Suprapubic skin (tissue), 4 donors: ENCODE measurements at regions not wholly inside any gene's neighbourhood (a gene's known extent, or its start where the extent isn't known, plus 50 kb on each side); places are given as distances from the start of the nearest gene placed in this dataset.

Experiments used
- DNase-seq, 2 donors: peaks; one replicate each; pipeline ENCODE4 v3.0.0-alpha.2; 2019; ENCODE audit warnings: low spot score in 2 of 2
- H3K27ac ChIP-seq: fragments of 200-600 bp; sonication (generic); one replicate; pipeline ENCODE4 v1.5.1; 2019
- H3K27me3 ChIP-seq: fragments of 200-600 bp; sonication (generic); one replicate; pipeline ENCODE4 v1.5.1; 2019
- H3K36me3 ChIP-seq: fragments of 200-600 bp; sonication (generic); one replicate; pipeline ENCODE4 v1.5.1; 2019
- H3K4me1 ChIP-seq: fragments of 200-600 bp; sonication (generic); one replicate; pipeline ENCODE4 v1.5.1; 2019
- H3K4me3 ChIP-seq: fragments of 200-600 bp; sonication (generic); one replicate; pipeline ENCODE4 v1.5.1; 2019; ENCODE audit warnings: mild to moderate bottlenecking
- H3K9me3 ChIP-seq: fragments of 200-600 bp; sonication (generic); one replicate; pipeline ENCODE4 v1.5.1; 2019
- EP300 ChIP-seq: sonication (generic); formaldehyde crosslinking; IDR thresholded peaks from one replicate; pipeline ENCODE4 v1.6.1; 2017; ENCODE audit warnings: antibody characterized with exemption
- POLR2A ChIP-seq, 2 donors: fragments of 450-650 bp; IDR thresholded peaks; one replicate each; pipeline ENCODE4 v1.6.1; 2017; ENCODE audit warnings: antibody characterized with exemption in 2 of 2, mild to moderate bottlenecking in 2 of 2, moderate library complexity in 2 of 2
- POLR2AphosphoS5 ChIP-seq, 3 donors: sonication (generic); formaldehyde crosslinking; IDR thresholded peaks; one replicate each; pipeline ENCODE4 v1.6.1; 2017; ENCODE audit warnings: antibody characterized with exemption in 3 of 3
- WGBS: methylation state at CpG from one replicate; pipeline ENCODE4 v1.1.5; 2018; 5-methylcytosine and 5-hydroxymethylcytosine counted together
- TF ChIP-seq, protein P1 (sequence below), 2 donors: fragments of 200-600 bp in 1 of 2; fragments of 450-650 bp in 1 of 2; sonication (generic) in 1 of 2; IDR thresholded peaks; one replicate each; pipeline ENCODE4 v1.5.1; 2016 to 2019; ENCODE audit warnings: antibody characterized with exemption in 2 of 2, mild to moderate bottlenecking in 1 of 2, moderate library complexity in 1 of 2

DNA sequence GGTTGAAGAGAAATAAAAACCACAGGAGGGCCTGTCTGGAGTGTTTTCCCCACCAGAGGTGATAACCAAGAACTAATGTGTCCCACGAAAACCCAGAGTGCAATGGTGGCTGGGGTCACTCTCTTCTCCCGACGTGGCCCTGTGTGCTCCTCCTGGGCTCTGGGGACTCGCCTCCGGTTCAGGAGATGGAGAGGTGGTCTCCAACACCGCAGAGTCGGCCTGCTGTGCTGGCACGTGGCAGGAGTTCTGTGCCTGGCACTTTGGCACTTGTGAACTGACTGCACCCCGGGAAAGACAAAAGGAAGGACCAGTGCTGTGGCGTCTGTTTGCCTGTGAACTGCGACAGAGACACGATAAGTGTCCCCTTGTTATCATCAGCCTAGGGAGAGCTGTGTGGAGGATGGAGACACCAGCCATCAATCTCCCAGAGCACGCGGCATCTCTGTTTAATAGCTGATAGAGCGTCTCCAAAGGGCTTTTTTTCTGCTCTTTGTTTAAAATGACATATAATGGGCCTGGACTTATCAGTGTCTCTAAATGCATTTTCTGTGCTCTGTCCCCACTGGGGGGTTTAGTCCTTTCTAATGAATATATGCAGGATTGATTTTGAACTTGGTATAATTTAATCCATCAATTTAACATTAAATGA lies 98.3 kb downstream of the MRPL36 start:
- 90% methylated on average over 15 of the region's 15 CpGs for WGBS
- DNase-seq: no peak
- TF ChIP-seq EP300 (no peak), POLR2AphosphoS5 (IDR thresholded peaks at IDR 0.05) (no peak), POLR2A (IDR thresholded peaks at IDR 0.05) (no peak)
- TF ChIP-seq, protein P1, sequence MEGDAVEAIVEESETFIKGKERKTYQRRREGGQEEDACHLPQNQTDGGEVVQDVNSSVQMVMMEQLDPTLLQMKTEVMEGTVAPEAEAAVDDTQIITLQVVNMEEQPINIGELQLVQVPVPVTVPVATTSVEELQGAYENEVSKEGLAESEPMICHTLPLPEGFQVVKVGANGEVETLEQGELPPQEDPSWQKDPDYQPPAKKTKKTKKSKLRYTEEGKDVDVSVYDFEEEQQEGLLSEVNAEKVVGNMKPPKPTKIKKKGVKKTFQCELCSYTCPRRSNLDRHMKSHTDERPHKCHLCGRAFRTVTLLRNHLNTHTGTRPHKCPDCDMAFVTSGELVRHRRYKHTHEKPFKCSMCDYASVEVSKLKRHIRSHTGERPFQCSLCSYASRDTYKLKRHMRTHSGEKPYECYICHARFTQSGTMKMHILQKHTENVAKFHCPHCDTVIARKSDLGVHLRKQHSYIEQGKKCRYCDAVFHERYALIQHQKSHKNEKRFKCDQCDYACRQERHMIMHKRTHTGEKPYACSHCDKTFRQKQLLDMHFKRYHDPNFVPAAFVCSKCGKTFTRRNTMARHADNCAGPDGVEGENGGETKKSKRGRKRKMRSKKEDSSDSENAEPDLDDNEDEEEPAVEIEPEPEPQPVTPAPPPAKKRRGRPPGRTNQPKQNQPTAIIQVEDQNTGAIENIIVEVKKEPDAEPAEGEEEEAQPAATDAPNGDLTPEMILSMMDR (IDR thresholded peaks at IDR 0.05): no peak

DNA sequence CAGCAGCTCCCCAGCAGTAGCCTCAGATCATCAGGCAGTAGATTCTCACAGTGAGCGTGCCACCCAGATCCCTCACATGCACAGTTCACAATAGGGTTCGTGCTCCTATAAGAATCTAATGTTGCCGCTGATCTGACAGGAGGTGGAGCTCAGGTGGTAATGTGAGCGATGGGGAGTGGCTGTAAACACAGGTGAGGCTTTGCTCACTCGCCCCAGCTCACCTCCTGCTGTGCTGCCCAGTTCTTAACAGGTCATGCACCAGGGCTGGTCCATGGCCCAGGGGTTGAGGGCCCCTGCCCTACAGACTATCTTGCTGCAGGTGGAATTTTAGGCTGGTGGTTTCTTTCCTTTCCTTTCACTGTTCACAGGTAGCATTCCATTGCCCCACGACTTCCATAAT lies 100.2 kb downstream of the MRPL36 start:
- Histone ChIP-seq H3K36me3 (no peaks in the 10 kb centered on the region), H3K27me3 (peaks cover 24% of the 10 kb centered on the region), H3K4me3 (no peak overlapping the region), H3K27ac (no peak overlapping the region), H3K9me3 (no peaks in the 10 kb centered on the region), H3K4me1 (no peaks in the 10 kb centered on the region)
- WGBS: 89% methylated on average over 4 of the region's 6 CpGs
- TF ChIP-seq, protein P1 (IDR thresholded peaks at IDR 0.05): no peak
- TF ChIP-seq EP300 (no peak), POLR2AphosphoS5 (IDR thresholded peaks at IDR 0.05) (no peak), POLR2A (IDR thresholded peaks at IDR 0.05) (no peak)
- DNase-seq: no peak

More for the DNA sequence above, 98.3 kb downstream of the MRPL36 start:
- H3K27me3 ChIP-seq: peaks cover 26% of the 10 kb centered on the region
- no peak overlapping the region for H3K27ac ChIP-seq
- no peak overlapping the region for H3K4me3 ChIP-seq
- no peaks in the 10 kb centered on the region for H3K4me1 ChIP-seq
- no peaks in the 10 kb centered on the region for H3K9me3 ChIP-seq
- H3K36me3 ChIP-seq: no peaks in the 10 kb centered on the region

DNA sequence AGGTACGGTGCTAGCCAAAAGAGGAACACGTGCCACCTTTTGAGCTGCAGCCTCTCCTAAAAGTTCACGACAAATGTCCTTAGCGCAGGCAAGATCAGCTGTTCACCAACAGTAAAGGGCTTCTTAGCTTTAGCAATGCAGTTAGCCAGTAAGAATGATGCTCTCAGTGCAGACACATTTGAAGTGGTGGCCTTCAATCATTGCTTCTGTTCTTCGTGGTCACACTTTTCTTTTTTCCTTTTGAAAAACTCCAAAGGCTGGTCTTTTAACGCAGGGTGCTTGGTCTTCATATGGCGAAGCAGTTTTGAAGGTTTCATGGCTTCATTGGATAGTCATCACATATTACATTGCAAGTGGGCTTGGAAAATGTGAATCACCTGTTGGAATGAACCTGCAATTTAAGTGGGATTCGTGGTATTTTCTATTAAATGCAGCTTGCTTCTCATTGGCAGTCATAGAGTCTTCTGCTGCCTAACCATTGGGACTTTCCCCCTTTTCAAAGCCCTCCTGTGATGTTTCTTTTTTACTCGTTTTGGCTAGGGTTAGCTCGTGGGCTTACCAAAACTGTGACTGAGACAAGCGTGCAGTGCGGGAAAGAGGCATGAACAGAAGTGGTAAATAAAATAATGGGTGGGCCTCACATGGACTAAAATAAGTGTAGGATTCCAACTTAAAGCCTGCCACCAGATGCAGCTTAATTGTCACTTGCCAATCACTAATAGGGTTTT lies 100.9 kb downstream of the MRPL36 start:
- Histone ChIP-seq H3K27me3 (peaks cover 21% of the 10 kb centered on the region), H3K9me3 (no peaks in the 10 kb centered on the region), H3K36me3 (no peaks in the 10 kb centered on the region), H3K4me3 (no peak overlapping the region), H3K4me1 (no peaks in the 10 kb centered on the region), H3K27ac (no peak overlapping the region)
- WGBS: 83% methylated on average over 12 of the region's 12 CpGs
- TF ChIP-seq, protein P1 (IDR thresholded peaks at IDR 0.05): no peak
- TF ChIP-seq POLR2AphosphoS5 (IDR thresholded peaks at IDR 0.05) (no peak), POLR2A (IDR thresholded peaks at IDR 0.05) (no peak), EP300 (no peak)
- no peak for DNase-seq

DNA sequence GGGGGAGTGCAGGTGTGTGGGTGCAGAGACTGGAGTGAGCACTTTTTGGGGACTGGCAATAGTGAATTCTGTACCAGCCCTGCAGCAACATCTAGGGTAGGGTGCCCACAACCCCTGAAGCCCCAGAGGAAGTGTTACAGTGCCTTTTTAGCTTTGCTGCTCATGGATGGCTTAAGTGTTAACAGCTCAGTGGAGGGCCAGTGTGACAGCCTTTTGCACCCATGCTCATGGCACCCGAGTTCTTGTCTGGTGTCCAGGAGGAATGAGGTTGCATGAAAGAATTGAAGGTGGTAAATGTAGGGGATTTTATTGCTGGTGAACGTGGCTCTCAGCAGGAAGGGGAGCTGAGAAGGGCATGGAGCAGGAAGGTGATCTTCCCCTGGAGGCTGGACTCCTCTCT lies 107.3 kb downstream of the MRPL36 start:
- Histone ChIP-seq H3K9me3 (no peaks in the 10 kb centered on the region), H3K27me3 (no peaks in the 10 kb centered on the region), H3K36me3 (no peaks in the 10 kb centered on the region), H3K4me3 (no peak overlapping the region), H3K4me1 (no peaks in the 10 kb centered on the region), H3K27ac (no peak overlapping the region)
- TF ChIP-seq, protein P1 (IDR thresholded peaks at IDR 0.05): no peak
- no peak for TF ChIP-seq POLR2AphosphoS5 (IDR thresholded peaks at IDR 0.05)
- no peak for TF ChIP-seq POLR2A (IDR thresholded peaks at IDR 0.05)
- TF ChIP-seq EP300: no peak
- DNase-seq: no peak
- WGBS: 56% methylated on average over 2 of the region's 2 CpGs

DNA sequence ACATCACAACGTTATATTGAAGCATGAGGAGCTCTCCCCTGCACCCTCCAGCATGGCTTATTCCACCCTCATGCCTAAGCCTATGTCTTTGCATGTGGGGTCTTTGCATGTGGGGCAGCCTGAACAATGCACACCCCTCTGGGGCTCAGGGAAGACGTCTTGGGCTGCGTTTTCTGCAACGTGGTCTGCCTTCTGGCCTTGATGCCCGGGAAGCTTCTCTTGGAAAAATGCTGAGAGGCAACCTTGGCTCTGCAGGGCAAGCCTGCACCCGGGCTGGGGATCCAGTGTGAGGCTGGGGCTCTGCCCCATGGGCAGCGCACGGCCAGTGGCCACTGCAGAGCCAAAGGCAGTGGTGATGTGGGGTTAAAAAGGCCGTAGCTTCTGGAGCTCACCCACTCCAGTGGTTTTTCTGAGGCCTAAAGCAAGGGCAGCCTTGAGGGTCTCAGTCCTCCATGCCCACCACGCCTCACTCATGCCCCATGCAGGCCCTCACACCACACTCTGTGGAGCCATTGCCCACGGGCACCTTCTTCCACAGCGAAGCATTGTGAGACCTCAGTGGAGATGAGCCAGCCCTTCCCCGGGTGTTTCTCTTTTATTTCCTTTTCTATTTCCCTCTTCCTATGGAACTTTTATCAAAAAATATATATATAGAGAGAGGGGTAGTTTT lies 112.2 kb downstream of the MRPL36 start:
- 78% methylated on average over 9 of the region's 13 CpGs for WGBS
- Histone ChIP-seq H3K27ac (no peak overlapping the region), H3K27me3 (peaks cover 7% of the 10 kb centered on the region), H3K4me3 (no peak overlapping the region), H3K4me1 (no peaks in the 10 kb centered on the region), H3K36me3 (no peaks in the 10 kb centered on the region), H3K9me3 (no peaks in the 10 kb centered on the region)
- DNase-seq: no peak
- TF ChIP-seq, protein P1 (IDR thresholded peaks at IDR 0.05): no peak
- TF ChIP-seq POLR2A (IDR thresholded peaks at IDR 0.05) (no peak), EP300 (no peak), POLR2AphosphoS5 (IDR thresholded peaks at IDR 0.05) (no peak)
